Caco-2 (cell line): ENCODE measurements at regions not wholly inside any gene's neighbourhood (a gene's known extent, or its start where the extent isn't known, plus 50 kb on each side); places are given as distances from the start of the nearest gene placed in this dataset.

Experiments used
- BruUV-seq: library from RNA; stranded (reverse); fragments of 400-500 nt; replicated peaks from 2 replicates; lab custom pipeline; 2021; lab: Mats Ljungman, UMichigan
- CTCF ChIA-PET: fragments of 300-600 bp; sonication (Branson Sonifier 250); formaldehyde crosslinking; loops from one replicate; lab custom pipeline; 2022; ENCODE audit warnings: antibody characterized with exemption; lab: Charles Lee
- POLR2A ChIA-PET: fragments of 300-600 bp; sonication (Branson Sonifier 250); formaldehyde crosslinking; loops from one replicate; lab custom pipeline; 2022; ENCODE audit warnings: antibody characterized with exemption; lab: Charles Lee
- DNase-seq, 2 experiments: peaks; one replicate each; pipeline versions ENCODE4 v3.0.0 to v3.0.0-alpha.2; 2020 to 2022
- H3K27me3 ChIP-seq: replicated peaks from 2 replicates; pipeline ENCODE4 v1.6.0; 2011; ENCODE audit warnings: low read length; ENCODE audit not compliant: control insufficient read depth, insufficient read depth
- H3K36me3 ChIP-seq: 2 replicates; pipeline ENCODE4 v1.5.1; 2011; ENCODE audit warnings: low read length; ENCODE audit not compliant: control insufficient read depth, insufficient read depth
- H3K4me1 ChIP-seq: fragments of 250-450 bp; sonication (Bioruptor Pico); 2 replicates; pipeline ENCODE4 v1.5.1; 2020; ENCODE audit warnings: mild to moderate bottlenecking
- H3K4me3 ChIP-seq: 2 replicates; pipeline ENCODE4 v1.5.1; 2011; ENCODE audit warnings: low read depth, mild to moderate bottlenecking, control low read depth, low read length
- H3K9me3 ChIP-seq: fragments of 250-450 bp; sonication (Bioruptor Pico); 2 replicates; pipeline ENCODE4 v1.5.1; 2020; ENCODE audit warnings: mild to moderate bottlenecking, moderate library complexity
- H3K27ac Mint-ChIP-seq: one replicate; pipeline ENCODE4 v1.8.0; 2022; ENCODE audit warnings: mixed read lengths; ENCODE audit not compliant: unreplicated experiment
- H3K27me3 Mint-ChIP-seq: one replicate; pipeline ENCODE4 v1.8.0; 2022; ENCODE audit warnings: mixed read lengths; ENCODE audit not compliant: insufficient read depth, unreplicated experiment
- H3K36me3 Mint-ChIP-seq: one replicate; pipeline ENCODE4 v1.8.0; 2022; ENCODE audit warnings: mild to moderate bottlenecking, mixed read lengths; ENCODE audit not compliant: insufficient read depth, unreplicated experiment
- H3K4me1 Mint-ChIP-seq: one replicate; pipeline ENCODE4 v1.8.0; 2022; ENCODE audit warnings: low read depth, mixed read lengths; ENCODE audit not compliant: unreplicated experiment
- H3K4me3 Mint-ChIP-seq: one replicate; pipeline ENCODE4 v1.8.0; 2022; ENCODE audit warnings: mild to moderate bottlenecking, moderate library complexity, mixed read lengths; ENCODE audit not compliant: unreplicated experiment
- H3K9me3 Mint-ChIP-seq: one replicate; pipeline ENCODE4 v1.8.0; 2022; ENCODE audit warnings: mixed read lengths; ENCODE audit not compliant: unreplicated experiment
- intact Hi-C: fragments of 100-400 bp; cut with micrococcal nuclease; formaldehyde crosslinking; loops from one replicate; pipeline ENCODE4 v1.10.0; 2022; ENCODE audit not compliant: unreplicated experiment
- TF ChIP-seq, protein P1 (sequence below), 2 experiments: fragments of 200-600 bp in 1 of 2; IDR thresholded peaks; 1 replicate in 1 of 2; 2 replicates in 1 of 2; pipeline versions ENCODE4 v1.5.1 to v1.8.0; 2011 to 2022; ENCODE audit warnings: antibody characterized with exemption in 1 of 2, control low read depth in 1 of 2, inconsistent platforms in 1 of 2, low read depth in 1 of 2, low read length in 1 of 2, mild to moderate bottlenecking in 1 of 2, moderate library complexity in 1 of 2; ENCODE audit not compliant: insufficient read depth in 1 of 2, severe bottlenecking in 1 of 2, unreplicated experiment in 1 of 2

DNA sequence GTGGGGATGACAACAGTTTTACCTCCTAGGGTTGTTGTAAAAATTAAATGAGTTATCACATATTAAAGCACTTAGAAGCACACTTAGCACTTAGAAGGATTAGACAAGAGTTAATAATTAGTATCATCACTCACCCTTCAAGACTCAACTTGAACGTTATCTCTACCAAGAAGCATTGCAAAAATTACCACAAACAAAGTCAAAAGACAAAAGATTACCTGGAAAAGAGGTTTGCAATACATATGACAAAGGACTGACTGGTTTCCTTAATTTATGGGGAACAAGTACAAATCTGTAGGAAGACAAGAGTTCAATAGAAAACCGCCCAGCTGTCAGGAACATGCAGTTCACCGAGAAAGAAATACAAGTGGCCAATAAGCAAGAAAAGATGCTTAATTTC is 93.3 kb upstream of the ATP1A1 start:
- Histone ChIP-seq H3K4me1 (no peaks in the 10 kb centered on the region), H3K27me3 (no peaks in the 10 kb centered on the region), H3K36me3 (no peaks in the 10 kb centered on the region), H3K4me3 (no peak overlapping the region), H3K9me3 (no peaks in the 10 kb centered on the region)
- no peaks in the 10 kb centered on the region for H3K4me1 Mint-ChIP-seq
- H3K4me3 Mint-ChIP-seq: no peak overlapping the region
- H3K36me3 Mint-ChIP-seq: no peaks in the 10 kb centered on the region
- DNase-seq: no peak
- intact Hi-C loops: no loop called here
- CTCF ChIA-PET: no interaction called here
- H3K27me3 Mint-ChIP-seq: no peaks in the 10 kb centered on the region
- no TSS peak for BruUV-seq
- TF ChIP-seq, protein P1, sequence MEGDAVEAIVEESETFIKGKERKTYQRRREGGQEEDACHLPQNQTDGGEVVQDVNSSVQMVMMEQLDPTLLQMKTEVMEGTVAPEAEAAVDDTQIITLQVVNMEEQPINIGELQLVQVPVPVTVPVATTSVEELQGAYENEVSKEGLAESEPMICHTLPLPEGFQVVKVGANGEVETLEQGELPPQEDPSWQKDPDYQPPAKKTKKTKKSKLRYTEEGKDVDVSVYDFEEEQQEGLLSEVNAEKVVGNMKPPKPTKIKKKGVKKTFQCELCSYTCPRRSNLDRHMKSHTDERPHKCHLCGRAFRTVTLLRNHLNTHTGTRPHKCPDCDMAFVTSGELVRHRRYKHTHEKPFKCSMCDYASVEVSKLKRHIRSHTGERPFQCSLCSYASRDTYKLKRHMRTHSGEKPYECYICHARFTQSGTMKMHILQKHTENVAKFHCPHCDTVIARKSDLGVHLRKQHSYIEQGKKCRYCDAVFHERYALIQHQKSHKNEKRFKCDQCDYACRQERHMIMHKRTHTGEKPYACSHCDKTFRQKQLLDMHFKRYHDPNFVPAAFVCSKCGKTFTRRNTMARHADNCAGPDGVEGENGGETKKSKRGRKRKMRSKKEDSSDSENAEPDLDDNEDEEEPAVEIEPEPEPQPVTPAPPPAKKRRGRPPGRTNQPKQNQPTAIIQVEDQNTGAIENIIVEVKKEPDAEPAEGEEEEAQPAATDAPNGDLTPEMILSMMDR (IDR thresholded peaks at IDR 0.05; ENCODE audit: insufficient read depth in 1 of 2, low read depth in 1 of 2, low read length in 1 of 2, severe bottlenecking in 1 of 2, unreplicated experiment in 1 of 2): no peak
- no peaks in the 10 kb centered on the region for H3K9me3 Mint-ChIP-seq
- no peak overlapping the region for H3K27ac Mint-ChIP-seq
- POLR2A ChIA-PET: no interaction called here

DNA sequence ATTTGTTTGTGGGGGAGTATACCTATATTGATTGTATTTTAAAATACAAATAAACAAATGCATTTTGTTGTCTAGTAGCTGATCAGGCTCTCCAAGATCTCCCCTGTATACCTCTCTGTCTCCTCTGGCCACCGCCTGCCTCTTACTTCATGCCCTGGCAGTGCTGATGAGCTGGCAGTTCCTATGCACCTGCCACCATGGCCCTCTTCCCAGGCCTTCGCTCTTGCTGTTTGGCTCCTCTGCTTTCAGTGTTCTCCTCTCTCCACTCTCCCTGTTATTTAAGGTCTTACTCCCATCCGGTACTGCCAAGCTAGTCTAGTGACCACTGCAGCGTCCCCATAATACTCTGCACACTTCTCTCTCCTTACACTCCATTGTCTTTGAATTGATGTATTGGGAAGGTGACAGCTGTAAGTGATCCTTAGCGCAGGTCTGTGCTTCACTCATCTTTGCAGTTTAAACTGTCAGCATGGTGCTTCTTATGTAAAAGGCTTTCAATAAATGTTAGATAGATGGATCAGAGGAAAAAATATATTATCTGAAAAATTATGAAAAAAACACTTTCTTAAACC is 88.1 kb upstream of the ATP1A1 start:
- Histone ChIP-seq H3K4me1 (no peaks in the 10 kb centered on the region), H3K27me3 (no peaks in the 10 kb centered on the region), H3K9me3 (no peaks in the 10 kb centered on the region), H3K36me3 (no peaks in the 10 kb centered on the region), H3K4me3 (no peak overlapping the region)
- no peak for DNase-seq
- POLR2A ChIA-PET: no interaction called here
- Mint-ChIP-seq H3K4me3 (no peak overlapping the region), H3K9me3 (no peaks in the 10 kb centered on the region), H3K27me3 (no peaks in the 10 kb centered on the region), H3K4me1 (no peaks in the 10 kb centered on the region), H3K27ac (no peak overlapping the region), H3K36me3 (no peaks in the 10 kb centered on the region)
- TF ChIP-seq, protein P1 (IDR thresholded peaks at IDR 0.05; ENCODE audit: insufficient read depth in 1 of 2, low read depth in 1 of 2, low read length in 1 of 2, severe bottlenecking in 1 of 2, unreplicated experiment in 1 of 2): no peak
- intact Hi-C loops: no loop called here
- CTCF ChIA-PET: no interaction called here
- no TSS peak for BruUV-seq

DNA sequence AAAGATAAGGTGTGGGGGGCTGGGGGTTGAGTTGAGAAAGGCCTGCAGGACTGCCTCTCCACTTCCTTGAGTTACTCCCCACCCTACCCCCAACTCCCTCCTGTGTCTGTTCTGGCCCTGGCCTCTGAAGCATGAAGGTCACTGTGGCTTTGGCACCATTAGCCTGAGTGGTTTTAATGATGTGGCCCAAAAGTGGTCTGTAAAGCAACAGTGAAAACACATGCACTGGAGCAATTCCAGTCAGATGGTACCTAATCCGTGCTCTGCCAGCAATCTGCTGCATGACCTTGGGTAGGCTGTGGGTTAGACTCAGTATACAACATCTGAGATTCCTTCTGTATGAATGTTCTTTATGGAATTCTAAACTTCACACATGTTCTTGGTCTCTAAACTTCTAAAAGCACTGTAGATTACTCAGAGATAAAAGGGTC is 86.5 kb upstream of the ATP1A1 start:
- H3K4me1 Mint-ChIP-seq: no peaks in the 10 kb centered on the region
- H3K4me3 ChIP-seq: no peak overlapping the region
- H3K27me3 ChIP-seq: no peaks in the 10 kb centered on the region
- no TSS peak for BruUV-seq
- no peaks in the 10 kb centered on the region for H3K36me3 Mint-ChIP-seq
- TF ChIP-seq, protein P1 (IDR thresholded peaks at IDR 0.05; ENCODE audit: insufficient read depth in 1 of 2, low read depth in 1 of 2, low read length in 1 of 2, severe bottlenecking in 1 of 2, unreplicated experiment in 1 of 2): no peak
- H3K9me3 Mint-ChIP-seq: no peaks in the 10 kb centered on the region
- H3K4me3 Mint-ChIP-seq: no peak overlapping the region
- no peaks in the 10 kb centered on the region for H3K27me3 Mint-ChIP-seq
- POLR2A ChIA-PET: no interaction called here
- CTCF ChIA-PET: no interaction called here
- intact Hi-C loops: no loop called here
- no peaks in the 10 kb centered on the region for H3K4me1 ChIP-seq
- H3K36me3 ChIP-seq: no peaks in the 10 kb centered on the region
- no peak for DNase-seq
- no peak overlapping the region for H3K27ac Mint-ChIP-seq
- no peaks in the 10 kb centered on the region for H3K9me3 ChIP-seq
